OCI-LY3 (cell line): ENCODE measurements at regions not wholly inside any gene's neighbourhood (a gene's known extent, or its start where the extent isn't known, plus 50 kb on each side); places are given as distances from the start of the nearest gene placed in this dataset.

Experiments used
- EZH2phosphoT487 ChIP-seq: fragments of 200-600 bp; shearing (Covaris generic); IDR thresholded peaks from 2 replicates; pipeline ENCODE4 v1.6.1; 2018; ENCODE audit warnings: antibody characterized with exemption, mixed run types, low read depth
- TF ChIP-seq, protein P1 (sequence below): fragments of 200-600, 300-600 bp; sonication (generic); IDR thresholded peaks from 2 replicates; pipeline ENCODE4 v1.5.1; 2014; ENCODE audit warnings: antibody characterized with exemption, low read length, low read depth

DNA sequence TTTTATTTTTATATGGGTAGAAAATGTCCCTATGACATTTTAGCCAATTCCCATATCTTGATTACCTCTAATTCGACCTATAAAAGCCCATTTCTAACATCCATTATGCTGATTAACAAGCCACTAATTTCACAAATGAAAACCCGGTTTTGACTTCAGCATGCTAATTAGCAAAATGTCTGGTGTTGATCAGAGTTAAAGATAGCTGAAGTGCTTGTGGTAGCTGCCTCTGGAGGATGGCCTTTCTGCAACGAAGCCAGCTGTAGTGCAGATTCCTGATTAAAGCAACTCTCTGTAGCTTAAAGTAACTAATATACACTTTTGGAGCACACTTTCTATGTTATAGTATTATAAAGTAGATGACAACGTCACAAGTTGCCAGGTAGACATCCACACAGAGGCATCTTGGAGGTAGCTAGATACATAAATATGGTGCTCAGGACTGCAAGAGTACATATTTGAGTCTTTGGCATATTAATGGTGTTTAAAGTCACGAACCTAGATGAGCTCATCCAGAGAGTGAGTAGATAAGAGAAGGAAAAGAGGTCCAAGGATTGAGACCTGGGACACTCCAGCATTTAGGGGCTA lies 239.5 kb downstream of the BRINP2 start:
- TF ChIP-seq EZH2phosphoT487 = no peak
- TF ChIP-seq, protein P1, sequence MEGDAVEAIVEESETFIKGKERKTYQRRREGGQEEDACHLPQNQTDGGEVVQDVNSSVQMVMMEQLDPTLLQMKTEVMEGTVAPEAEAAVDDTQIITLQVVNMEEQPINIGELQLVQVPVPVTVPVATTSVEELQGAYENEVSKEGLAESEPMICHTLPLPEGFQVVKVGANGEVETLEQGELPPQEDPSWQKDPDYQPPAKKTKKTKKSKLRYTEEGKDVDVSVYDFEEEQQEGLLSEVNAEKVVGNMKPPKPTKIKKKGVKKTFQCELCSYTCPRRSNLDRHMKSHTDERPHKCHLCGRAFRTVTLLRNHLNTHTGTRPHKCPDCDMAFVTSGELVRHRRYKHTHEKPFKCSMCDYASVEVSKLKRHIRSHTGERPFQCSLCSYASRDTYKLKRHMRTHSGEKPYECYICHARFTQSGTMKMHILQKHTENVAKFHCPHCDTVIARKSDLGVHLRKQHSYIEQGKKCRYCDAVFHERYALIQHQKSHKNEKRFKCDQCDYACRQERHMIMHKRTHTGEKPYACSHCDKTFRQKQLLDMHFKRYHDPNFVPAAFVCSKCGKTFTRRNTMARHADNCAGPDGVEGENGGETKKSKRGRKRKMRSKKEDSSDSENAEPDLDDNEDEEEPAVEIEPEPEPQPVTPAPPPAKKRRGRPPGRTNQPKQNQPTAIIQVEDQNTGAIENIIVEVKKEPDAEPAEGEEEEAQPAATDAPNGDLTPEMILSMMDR = no peak
